Stomach (tissue), 8 donors: ENCODE measurements at regions not wholly inside any gene's neighbourhood (a gene's known extent, or its start where the extent isn't known, plus 50 kb on each side); places are given as distances from the start of the nearest gene placed in this dataset.

Experiments
- DNase-seq, 2 donors: peaks; one replicate each; pipeline versions ENCODE4 v3.0.0 to v3.0.0-alpha.2; 2013 to 2019
- H3K27ac ChIP-seq, 5 donors: fragments of 200-600 bp in 4 of 5; sonication (generic) in 4 of 5; one replicate each; pipeline ENCODE4 v1.5.1; 2013 to 2019; ENCODE audit warnings: mild to moderate bottlenecking in 1 of 5, moderate library complexity in 1 of 5
- H3K27me3 ChIP-seq, 3 donors: fragments of 200-600 bp; sonication (generic); one replicate each; pipeline ENCODE4 v1.5.1; 2017 to 2019; ENCODE audit warnings: mixed run types in 1 of 3
- H3K36me3 ChIP-seq, 4 donors: fragments of 200-600 bp; sonication (generic); 1 replicate in 3 of 4; 2 replicates in 1 of 4; pipeline ENCODE4 v1.5.1; 2016 to 2019
- H3K4me1 ChIP-seq, 4 donors: fragments of 200-600 bp; sonication (generic); one replicate each; pipeline ENCODE4 v1.5.1; 2016 to 2019
- H3K4me3 ChIP-seq, 4 donors: fragments of 200-600 bp; sonication (generic) in 3 of 4; one replicate each; pipeline ENCODE4 v1.5.1; 2016 to 2019; ENCODE audit warnings: mild to moderate bottlenecking in 1 of 4
- H3K9me3 ChIP-seq, 4 donors: fragments of 200-600 bp; sonication (generic); one replicate each; pipeline ENCODE4 v1.5.1; 2016 to 2019
- CTCF ChIP-seq, 7 experiments: fragments of 450-650 bp in 4 of 7; fragments of 200-600 bp in 3 of 7; sonication (generic) in 3 of 7; IDR thresholded peaks; one replicate each; pipeline ENCODE4 v1.5.1; 2016 to 2019; ENCODE audit warnings: antibody characterized with exemption in 7 of 7, control low read depth in 2 of 7, mild to moderate bottlenecking in 1 of 7
- EP300 ChIP-seq: sonication (generic); formaldehyde crosslinking; IDR thresholded peaks from one replicate; pipeline ENCODE4 v1.6.1; 2017; ENCODE audit warnings: antibody characterized with exemption
- POLR2A ChIP-seq, 4 donors: fragments of 450-650 bp; IDR thresholded peaks; one replicate each; pipeline ENCODE4 v1.6.1; 2016; ENCODE audit warnings: antibody characterized with exemption in 4 of 4, control low read depth in 2 of 4, mild to moderate bottlenecking in 1 of 4, moderate library complexity in 1 of 4
- POLR2AphosphoS5 ChIP-seq, 3 donors: sonication (generic); formaldehyde crosslinking; IDR thresholded peaks; one replicate each; pipeline ENCODE4 v1.6.1; 2016; ENCODE audit warnings: antibody characterized with exemption in 3 of 3
- WGBS, 5 donors: extraction: QIAGEN DNeasy Blood & Tissue Kit in 3 of 5; methylation state at CpG; one replicate each; pipeline versions ENCODE4 v1.1.5 to v1.1.7; 2013 to 2018; 5-methylcytosine and 5-hydroxymethylcytosine counted together
- intact Hi-C: fragments of 100-400 bp; cut with DNase I; formaldehyde crosslinking; loops from one replicate; pipeline ENCODE4 v1.15.1; 2023; ENCODE audit warnings: low total_unique reads
- donor health status: healthy with polysubstance abuse.
- donor health status: Bipolar disorder and iron deficiency.
- donor health status: healthy.

GRCh38 chr13:81302125-81302524 is 961.2 kb upstream of the SPRY2 start:
- DNase-seq, result peak in 1 of 2 donors; percentile 13
- no peaks in the 10 kb centered on the region for H3K36me3 ChIP-seq
- TF ChIP-seq CTCF (IDR thresholded peaks at IDR 0.05) (no peak), POLR2A (IDR thresholded peaks at IDR 0.05) (no peak), POLR2AphosphoS5 (IDR thresholded peaks at IDR 0.05) (no peak), EP300 (no peak)
- H3K4me1 ChIP-seq, result no peaks in the 10 kb centered on the region
- intact Hi-C loops, result no loop called here
- no peaks in the 10 kb centered on the region for H3K27me3 ChIP-seq
- no peaks in the 10 kb centered on the region for H3K9me3 ChIP-seq
- H3K4me3 ChIP-seq, result no peak overlapping the region
- H3K27ac ChIP-seq, result no peak overlapping the region

GRCh38 chr13:81295177-81295576 is 954.3 kb upstream of the SPRY2 start:
- Histone ChIP-seq H3K36me3 (no peaks in the 10 kb centered on the region), H3K4me1 (no peaks in the 10 kb centered on the region), H3K4me3 (no peak overlapping the region), H3K27ac (no peak overlapping the region), H3K9me3 (no peaks in the 10 kb centered on the region), H3K27me3 (no peaks in the 10 kb centered on the region)
- TF ChIP-seq POLR2A (IDR thresholded peaks at IDR 0.05), result no peak
- TF ChIP-seq CTCF (IDR thresholded peaks at IDR 0.05), result no peak
- no peak for TF ChIP-seq EP300
- no peak for TF ChIP-seq POLR2AphosphoS5 (IDR thresholded peaks at IDR 0.05)
- intact Hi-C loops, result no loop called here
- DNase-seq, result no peak

- 55 to 86% (median 69%) methylated on average over 2 of the region's 2 CpGs for WGBS, 5 donors
- intact Hi-C loops, result no loop called here
These were observed 952.8 kb upstream of the SPRY2 start for GRCh38 chr13:81293594-81294164.

GRCh38 chr13:81283561-81283960 is 942.6 kb upstream of the SPRY2 start:
- intact Hi-C loops, result no loop called here
- DNase-seq, result no peak
- Histone ChIP-seq H3K9me3 (peaks cover 0 to 8% (median 0%) of the 10 kb centered on the region in 4 donors), H3K27me3 (no peaks in the 10 kb centered on the region), H3K36me3 (no peaks in the 10 kb centered on the region), H3K27ac (no peak overlapping the region), H3K4me3 (no peak overlapping the region), H3K4me1 (no peaks in the 10 kb centered on the region)
- TF ChIP-seq CTCF (IDR thresholded peaks at IDR 0.05) (no peak), POLR2AphosphoS5 (IDR thresholded peaks at IDR 0.05) (no peak), POLR2A (IDR thresholded peaks at IDR 0.05) (no peak), EP300 (no peak)

More at GRCh38 chr13:81293594-81294164, 952.8 kb upstream of the SPRY2 start:
- no peaks in the 10 kb centered on the region for H3K36me3 ChIP-seq
- H3K4me1 ChIP-seq, result no peaks in the 10 kb centered on the region
- TF ChIP-seq POLR2A (IDR thresholded peaks at IDR 0.05) (no peak), POLR2AphosphoS5 (IDR thresholded peaks at IDR 0.05) (no peak), EP300 (no peak), CTCF (IDR thresholded peaks at IDR 0.05) (no peak)
- no peaks in the 10 kb centered on the region for H3K27me3 ChIP-seq
- no peak for DNase-seq
- no peaks in the 10 kb centered on the region for H3K9me3 ChIP-seq
- H3K27ac ChIP-seq, result no peak overlapping the region
- H3K4me3 ChIP-seq, result no peak overlapping the region
